SK-N-SH (cell line): ENCODE measurements at regions not wholly inside any gene's neighbourhood (a gene's known extent, or its start where the extent isn't known, plus 50 kb on each side); places are given as distances from the start of the nearest gene placed in this dataset.

ENCODE experiments used
- CTCF ChIA-PET: fragments of 300-600, 350-600 bp; formaldehyde crosslinking; extraction: SDS; loops from one replicate; lab custom pipeline; 2021; lab: Yijun Ruan, JAX
- POLR2A ChIA-PET: fragments of 350-600 bp; sonication (Branson Sonifier 250); formaldehyde crosslinking; extraction: SDS; loops from one replicate; lab custom pipeline; 2020; ENCODE audit warnings: antibody characterized with exemption, inconsistent platforms; lab: Yijun Ruan, JAX
- DNase-seq: peaks from one replicate; pipeline ENCODE4 v3.0.0; 2012
- H2AFZ ChIP-seq: fragments of 200-600 bp; sonication (generic); 2 replicates; pipeline ENCODE4 v1.8.1; 2016; ENCODE audit warnings: antibody characterized with exemption, mild to moderate bottlenecking, low read depth
- H3F3A ChIP-seq: fragments of 200-600 bp; sonication (generic); replicated peaks from 2 replicates; pipeline ENCODE3; 2016; ENCODE audit warnings: antibody characterized with exemption, mild to moderate bottlenecking; ENCODE audit not compliant: insufficient read depth
- H3K27ac ChIP-seq, 2 experiments: fragments of 200-500 bp in 1 of 2; fragments of 200-600 bp in 1 of 2; sonication (Bioruptor generic) in 1 of 2; sonication (generic), shearing (Covaris generic) in 1 of 2; 2 replicates each; pipeline versions ENCODE4 v1.5.1 to v1.6.1; 2014 to 2016; ENCODE audit warnings: low read depth in 2 of 2, inconsistent platforms in 1 of 2, low read length in 1 of 2, mild to moderate bottlenecking in 1 of 2, mixed read lengths in 1 of 2
- H3K27me3 ChIP-seq: fragments of 200-600 bp; sonication (generic), shearing (Covaris generic); 2 replicates; pipeline ENCODE4 v1.6.1; 2016; ENCODE audit warnings: mixed run types; ENCODE audit not compliant: insufficient read depth
- H3K36me3 ChIP-seq, 2 experiments: fragments of 200-500 bp in 1 of 2; fragments of 200-600 bp in 1 of 2; sonication (Bioruptor generic) in 1 of 2; sonication (generic) in 1 of 2; replicated peaks in 1 of 2; 2 replicates each; pipeline versions ENCODE3 to v1.5.1; 2014 to 2016; ENCODE audit warnings: low read length in 1 of 2, mild to moderate bottlenecking in 1 of 2; ENCODE audit not compliant: insufficient read depth in 2 of 2, control insufficient read depth in 1 of 2
- H3K4me1 ChIP-seq, 2 experiments: fragments of 200-500 bp in 1 of 2; fragments of 200-600 bp in 1 of 2; sonication (Bioruptor generic) in 1 of 2; sonication (generic), shearing (Covaris generic) in 1 of 2; 2 replicates each; pipeline versions ENCODE4 v1.5.1 to v1.6.1; 2014 to 2016; ENCODE audit warnings: low read depth in 1 of 2, low read length in 1 of 2, mixed run types in 1 of 2; ENCODE audit not compliant: insufficient read depth in 2 of 2, control insufficient read depth in 1 of 2
- H3K4me2 ChIP-seq: fragments of 200-600 bp; sonication (generic), shearing (Covaris generic); 2 replicates; pipeline ENCODE4 v1.6.1; 2017; ENCODE audit warnings: mixed run types
- H3K4me3 ChIP-seq, 2 experiments: fragments of 200-500 bp in 1 of 2; fragments of 200-600 bp in 1 of 2; sonication (Bioruptor generic) in 1 of 2; sonication (generic), shearing (Covaris generic) in 1 of 2; 2 replicates each; pipeline versions ENCODE4 v1.5.1 to v1.8.1; 2014 to 2016; ENCODE audit warnings: low read depth in 2 of 2, inconsistent platforms in 1 of 2, low read length in 1 of 2, mild to moderate bottlenecking in 1 of 2, mixed read lengths in 1 of 2, moderate library complexity in 1 of 2
- H3K79me2 ChIP-seq: fragments of 200-600 bp; sonication (generic); 2 replicates; pipeline ENCODE4 v1.8.1; 2017; ENCODE audit warnings: mild to moderate bottlenecking; ENCODE audit not compliant: insufficient read depth
- H3K9ac ChIP-seq: fragments of 200-600 bp; sonication (generic); 2 replicates; pipeline ENCODE4 v1.6.1; 2017; ENCODE audit warnings: mixed run types
- H3K9me2 ChIP-seq: fragments of 200-600 bp; sonication (generic); 2 replicates; pipeline ENCODE4 v1.6.1; 2017; ENCODE audit warnings: mixed run types
- H3K9me3 ChIP-seq: fragments of 200-600 bp; sonication (generic); 2 replicates; pipeline ENCODE4 v1.6.1; 2017; ENCODE audit warnings: mixed run types, mild to moderate bottlenecking, moderate library complexity
- H4K20me1 ChIP-seq: fragments of 200-600 bp; sonication (generic); 2 replicates; pipeline ENCODE4 v1.6.1; 2017; ENCODE audit warnings: mild to moderate bottlenecking, mixed run types; ENCODE audit not compliant: insufficient read depth
- CTCF ChIP-seq: fragments of 200-600 bp; sonication (generic); IDR thresholded peaks from 2 replicates; pipeline ENCODE4 v1.6.1; 2017; ENCODE audit warnings: antibody characterized with exemption, mild to moderate bottlenecking, moderate library complexity
- PBX3 ChIP-seq: IDR thresholded peaks from 2 replicates; pipeline ENCODE4; 2012
- RAD21 ChIP-seq: IDR thresholded peaks from 2 replicates; pipeline ENCODE4 v1.6.1; 2012; ENCODE audit warnings: mild to moderate bottlenecking, low read length
- SIN3A ChIP-seq: IDR thresholded peaks from 2 replicates; pipeline ENCODE4 v1.6.1; 2012; ENCODE audit warnings: low read depth, mild to moderate bottlenecking, low read length, moderate library complexity, borderline replicate concordance
- SMC3 ChIP-seq: IDR thresholded peaks from 2 replicates; pipeline ENCODE4 v1.6.1; 2012; ENCODE audit warnings: low read depth, low read length, improper control_type of control experiment
- TCF12 ChIP-seq: IDR thresholded peaks from 2 replicates; pipeline ENCODE4 v1.4.0; 2012
- USF1 ChIP-seq: IDR thresholded peaks from 2 replicates; pipeline ENCODE4 v1.4.0; 2012; ENCODE audit warnings: low read depth, borderline replicate concordance
- USF2 ChIP-seq: fragments of 150-350 bp; IDR thresholded peaks from 2 replicates; pipeline ENCODE4 v1.6.1; 2017; ENCODE audit warnings: antibody characterized with exemption, low read length, low read depth, borderline replicate concordance
- YY1 ChIP-seq: IDR thresholded peaks from 2 replicates; pipeline ENCODE4 v1.4.0; 2012; ENCODE audit warnings: low read depth, mild to moderate bottlenecking
- WGBS: methylation state at CpG from one replicate; pipeline ENCODE4 v1.1.6; 2017; ENCODE audit warnings: low lambda C conversion rate; 5-methylcytosine and 5-hydroxymethylcytosine counted together

GRCh38 chr15:70259640-70260508, 162.2 kb upstream of the TLE3 start:
- no peaks in the 10 kb centered on the region for H3F3A ChIP-seq
- no peaks in the 10 kb centered on the region for H3K36me3 ChIP-seq
- no peak overlapping the region for H3K4me2 ChIP-seq
- POLR2A ChIA-PET, result interaction anchor here (0.9 kb wide), 1 partner anchor 10 kb away, joined by 3 read pairs; no protein-coding TSS in a partner anchor
- peak; percentile 61 for DNase-seq
- no peak overlapping the region for H3K9ac ChIP-seq
- no peak overlapping the region for H2AFZ ChIP-seq
- peaks cover 8 to 39% of the 10 kb centered on the region in 2 experiments; a peak in 3 of 4 replicates for H3K4me1 ChIP-seq
- H3K9me3 ChIP-seq, result no peaks in the 10 kb centered on the region
- no peak overlapping the region for H3K4me3 ChIP-seq
- H3K27me3 ChIP-seq, result no peaks in the 10 kb centered on the region
- WGBS, result 80% methylated on average over 8 of the region's 9 CpGs
- TF ChIP-seq RAD21 (peak; percentile 23), YY1 (no peak), CTCF (peak; percentile 28), SIN3A (no peak), SMC3 (peak; percentile 38), USF2 (no peak), PBX3 (no peak)
- H3K27ac ChIP-seq, result no peak overlapping the region; a peak in 1 of 4 replicates
- H3K79me2 ChIP-seq, result no peaks in the 10 kb centered on the region
- H4K20me1 ChIP-seq, result no peaks in the 10 kb centered on the region
- no peaks in the 10 kb centered on the region for H3K9me2 ChIP-seq
- CTCF ChIA-PET, result interaction anchor here (1.2 to 2.1 kb wide), 4 partner anchors 38 to 228 kb away, joined by 3 to 9 read pairs (median 4); no protein-coding TSS in a partner anchor

- Histone ChIP-seq H3K27ac (peak overlapping the region in 1 of 2 experiments; percentile 25; a peak in 1 of 4 replicates), H3K9me2 (no peaks in the 10 kb centered on the region), H3K4me1 (peaks cover 7 to 35% of the 10 kb centered on the region in 2 experiments; a peak in 3 of 4 replicates), H3F3A (no peaks in the 10 kb centered on the region), H3K27me3 (no peaks in the 10 kb centered on the region), H3K9ac (no peak overlapping the region)
- DNase-seq, result no peak
- WGBS, result 89% methylated on average over 8 of the region's 11 CpGs
- CTCF ChIA-PET, result interaction anchor here (1.1 to 2.1 kb wide), 5 partner anchors 36 to 229 kb away, joined by 3 to 9 read pairs (median 4); no protein-coding TSS in a partner anchor
- TF ChIP-seq TCF12 (no peak), USF1 (peak; percentile 67; the same call in 1 of the 2 replicates)
- TF ChIP-seq, all 33 proteins: peak for 1
- POLR2A ChIA-PET, result no interaction called here
- Histone ChIP-seq H3K9me3 (no peaks in the 10 kb centered on the region), H2AFZ (no peak overlapping the region), H3K79me2 (no peaks in the 10 kb centered on the region), H3K4me3 (no peak overlapping the region), H3K4me2 (no peak overlapping the region), H3K36me3 (no peaks in the 10 kb centered on the region), H4K20me1 (no peaks in the 10 kb centered on the region)
Measured at GRCh38 chr15:70259028-70259424, 161.3 kb upstream of the TLE3 start.
